HG03565 (cell line): ENCODE measurements at regions not wholly inside any gene's neighbourhood (a gene's known extent, or its start where the extent isn't known, plus 50 kb on each side); places are given as distances from the start of the nearest gene placed in this dataset.
A peak's percentile ranks its signal among the peaks of the same experiment; 100 is the strongest.
"Not testable (repeated sequence)": the region's sequence is repeated elsewhere in the genome, so short reads cannot be mapped to it uniquely, and the experiment has no call there.

ENCODE experiments used
- ATAC-seq: cut with Tn5 transposase; IDR thresholded peaks from one replicate; pipeline ENCODE4 v1.9.1; 2021; ENCODE audit warnings: mild to moderate bottlenecking, moderate library complexity; ENCODE audit not compliant: unreplicated experiment

DNA sequence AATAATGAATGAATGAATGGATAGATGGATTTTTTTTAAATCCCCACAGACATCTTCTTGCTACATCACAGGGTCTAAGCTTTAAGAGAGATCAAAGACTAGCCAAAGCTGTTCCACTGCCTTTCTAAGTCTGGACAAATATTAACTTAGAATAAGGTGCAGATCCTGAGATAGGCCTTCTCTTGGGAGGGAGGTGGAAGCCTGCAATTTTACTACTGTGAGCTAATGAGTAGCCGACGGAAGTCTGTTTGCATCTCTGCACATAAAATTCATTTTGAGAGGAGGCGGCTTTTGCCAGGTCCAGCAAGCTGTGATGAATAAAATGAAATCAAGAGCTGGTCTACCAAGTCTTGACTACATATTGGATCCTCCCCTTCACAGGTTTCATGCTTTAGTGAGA, 484.9 kb downstream of the TMEM38B start:
- no peak for ATAC-seq

DNA sequence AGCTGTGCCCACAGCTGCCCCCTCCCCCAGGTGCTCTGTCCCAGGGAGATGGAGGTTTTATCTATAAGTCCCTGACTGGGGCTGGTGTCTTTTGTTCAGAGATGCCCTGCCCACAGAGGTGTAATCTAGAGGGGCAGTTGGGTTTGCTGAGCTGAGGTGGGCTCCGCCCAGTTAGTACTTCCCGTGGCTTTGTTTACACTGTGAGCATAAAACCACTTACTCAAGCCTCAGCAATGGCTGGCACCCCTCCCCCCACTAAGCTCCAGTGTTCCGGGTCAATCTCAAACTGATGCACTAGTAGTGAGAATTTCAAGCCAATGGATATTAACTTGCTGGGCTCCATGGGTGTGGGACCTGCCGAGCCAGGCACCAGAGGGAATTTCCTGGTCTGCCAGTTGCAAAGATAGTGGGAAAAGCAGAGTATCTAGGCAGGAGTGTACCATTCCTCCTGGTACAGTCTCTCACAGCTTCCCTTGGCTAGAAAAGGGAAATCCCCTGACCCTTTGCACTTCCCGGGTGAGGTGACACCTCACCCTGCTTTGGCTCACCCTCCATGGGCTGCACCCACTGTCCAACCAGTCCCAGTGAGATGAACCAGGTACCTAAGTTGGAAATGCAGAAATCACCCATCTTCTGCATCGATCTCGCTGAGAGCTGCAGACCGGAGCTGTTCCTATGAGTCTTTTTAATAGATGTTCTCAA, 509.6 kb downstream of the TMEM38B start:
- not testable (repeated sequence) for ATAC-seq

DNA sequence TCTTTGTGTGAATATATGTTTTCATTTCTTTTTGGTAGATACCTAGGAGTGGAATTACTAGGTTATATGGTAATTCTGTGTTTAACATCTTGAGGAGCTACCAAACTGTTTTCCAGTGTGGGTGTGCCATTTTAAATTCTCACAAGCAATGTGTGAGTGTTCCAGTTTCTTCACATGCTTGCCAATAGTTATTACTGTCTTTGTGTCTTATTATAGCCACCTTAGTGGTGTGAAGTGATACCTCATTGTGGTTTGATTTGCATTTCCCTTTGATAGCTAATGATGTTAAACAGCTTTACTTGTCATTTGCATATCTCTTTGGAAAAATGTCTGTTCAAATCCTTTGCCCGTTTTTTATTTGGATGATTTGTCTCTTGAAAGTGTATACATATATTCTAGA, 513.0 kb downstream of the TMEM38B start:
- no peak for ATAC-seq

DNA sequence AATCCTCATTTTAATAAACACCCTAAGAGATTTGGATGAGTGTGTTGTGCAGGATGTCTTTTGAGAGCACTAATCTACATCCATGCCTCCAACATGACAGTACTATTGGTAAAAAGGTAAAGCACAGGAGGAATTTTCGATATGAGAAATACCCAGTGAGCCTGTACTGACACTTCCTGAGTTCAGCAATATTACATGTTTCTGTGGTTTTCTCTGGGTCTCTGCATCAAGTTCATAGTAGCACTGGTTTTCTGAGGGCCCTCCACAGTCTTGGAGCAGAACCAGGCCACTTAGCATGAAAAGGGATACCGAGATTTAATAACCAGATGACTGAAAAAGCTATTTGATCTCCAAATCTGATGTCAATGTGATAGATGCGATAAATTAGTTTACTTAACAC, 524.1 kb downstream of the TMEM38B start:
- peak; percentile 50 for ATAC-seq

DNA sequence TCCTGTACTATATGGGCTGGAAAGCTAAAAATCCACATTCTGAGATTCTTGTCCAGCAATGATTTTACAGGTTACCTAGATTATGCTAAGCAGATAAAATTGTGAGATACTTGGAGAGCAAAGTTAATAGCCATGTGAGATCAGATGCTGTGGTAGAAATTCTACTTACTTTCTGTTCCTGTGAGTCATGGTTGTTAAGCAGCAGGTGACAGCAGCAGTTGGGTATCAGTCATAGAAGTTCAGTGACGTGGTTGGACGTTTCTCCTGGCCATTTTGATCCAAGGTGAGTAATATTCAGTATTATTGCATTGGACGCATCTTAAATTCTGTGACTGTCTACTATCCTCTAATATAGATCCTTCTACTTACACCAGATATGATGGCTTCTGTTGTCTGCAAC, 524.5 kb downstream of the TMEM38B start:
- ATAC-seq: peak; percentile 71

DNA sequence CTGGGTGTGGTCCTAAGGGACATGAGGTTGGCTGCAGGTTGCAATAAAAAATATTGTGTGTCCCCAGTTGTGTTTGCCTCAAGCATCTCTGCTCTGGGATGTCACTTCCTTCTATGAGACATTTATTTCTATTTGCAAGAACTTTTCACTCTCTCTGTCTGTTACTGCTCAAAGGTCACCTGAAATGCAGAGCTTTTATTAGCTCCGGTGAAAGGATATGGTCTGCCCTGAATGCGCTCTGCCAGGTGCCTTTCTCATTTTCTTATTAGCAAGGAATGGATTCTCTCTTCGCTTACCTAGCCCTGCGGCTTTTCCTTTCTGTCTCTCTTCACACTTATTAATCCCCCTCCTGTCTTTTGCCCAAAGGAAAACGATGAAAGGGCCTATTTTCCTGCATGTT, 526.1 kb downstream of the TMEM38B start:
- no peak for ATAC-seq

DNA sequence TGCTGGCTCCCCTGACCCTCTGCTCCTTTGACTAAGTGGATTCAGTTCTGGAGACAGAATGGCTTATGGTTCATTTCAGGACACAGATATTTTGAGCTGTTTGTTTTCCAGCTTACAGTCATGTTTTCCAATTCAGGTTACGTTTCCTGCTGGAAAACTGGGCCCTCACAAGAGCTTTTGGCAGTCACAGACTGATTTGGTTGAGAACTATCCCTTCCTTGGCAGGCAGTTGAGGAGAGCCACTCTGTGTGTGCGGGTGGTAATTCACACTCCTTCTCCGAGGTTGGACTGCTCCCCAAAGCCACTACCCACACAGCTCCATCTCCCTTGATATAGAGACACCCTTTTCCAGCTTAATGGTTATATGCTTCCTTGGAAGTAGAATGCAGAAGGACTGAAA, 534.5 kb downstream of the TMEM38B start:
- ATAC-seq: no peak

DNA sequence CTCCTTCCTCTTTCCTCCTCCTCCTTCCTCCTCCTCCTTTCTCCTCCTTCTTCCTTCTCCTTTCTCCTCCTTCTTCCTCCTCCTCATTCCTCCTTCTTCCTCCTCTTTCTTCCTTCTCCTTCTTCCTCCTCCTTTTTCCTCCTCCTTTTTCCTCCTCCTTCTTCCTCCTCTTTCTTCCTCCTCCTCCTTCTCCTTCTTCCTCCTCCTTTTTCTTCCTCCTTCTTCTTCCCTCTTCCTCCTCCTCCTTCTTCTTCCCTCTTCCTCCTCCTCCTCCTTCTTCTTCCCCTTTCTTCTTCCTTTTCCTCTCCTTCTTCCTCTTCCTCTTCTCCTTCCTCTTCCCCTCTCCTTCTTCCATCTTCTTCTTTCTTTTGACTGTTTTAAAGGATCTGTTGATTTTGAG, 538.8 kb downstream of the TMEM38B start:
- ATAC-seq: no peak

DNA sequence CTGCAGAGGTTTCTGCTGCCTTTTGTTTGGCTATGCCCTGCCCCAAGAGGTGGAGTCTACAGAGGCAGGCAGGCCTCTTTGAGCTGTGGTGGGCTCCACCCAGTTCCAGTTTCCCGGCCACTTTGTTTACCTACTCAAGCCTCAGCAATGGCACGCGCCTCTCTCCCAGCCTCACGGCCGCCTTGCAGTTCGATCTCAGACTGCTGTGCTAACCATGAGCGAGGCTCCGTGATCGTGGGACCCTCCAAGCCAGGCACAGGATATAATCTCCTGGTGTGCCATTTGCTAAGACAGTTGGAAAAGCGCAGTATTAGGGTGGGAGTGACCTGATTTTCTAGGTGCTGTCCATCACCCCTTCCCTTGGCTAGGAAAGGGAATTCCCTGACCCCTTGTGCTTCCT, 566.6 kb downstream of the TMEM38B start:
- not testable (repeated sequence) for ATAC-seq

DNA sequence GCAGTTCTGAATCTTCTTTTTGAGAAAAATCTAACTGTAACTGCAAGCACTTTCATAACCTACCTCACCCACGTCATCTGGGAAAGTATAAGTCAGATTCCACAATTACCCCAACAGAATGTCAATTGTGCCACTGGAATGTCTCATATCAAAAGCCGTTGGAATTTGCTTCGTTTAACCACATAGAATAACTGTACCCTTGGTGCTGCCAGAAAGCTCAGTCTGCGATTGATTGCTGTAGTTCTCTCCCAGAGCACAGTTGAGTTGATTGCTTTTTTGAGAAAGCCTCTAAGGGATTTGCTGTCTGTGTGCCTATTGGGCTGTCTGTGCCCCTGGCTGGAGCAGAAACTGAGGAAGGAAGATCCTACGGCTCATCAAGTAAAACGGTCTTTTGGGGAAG, 583.6 kb downstream of the TMEM38B start:
- no peak for ATAC-seq

DNA sequence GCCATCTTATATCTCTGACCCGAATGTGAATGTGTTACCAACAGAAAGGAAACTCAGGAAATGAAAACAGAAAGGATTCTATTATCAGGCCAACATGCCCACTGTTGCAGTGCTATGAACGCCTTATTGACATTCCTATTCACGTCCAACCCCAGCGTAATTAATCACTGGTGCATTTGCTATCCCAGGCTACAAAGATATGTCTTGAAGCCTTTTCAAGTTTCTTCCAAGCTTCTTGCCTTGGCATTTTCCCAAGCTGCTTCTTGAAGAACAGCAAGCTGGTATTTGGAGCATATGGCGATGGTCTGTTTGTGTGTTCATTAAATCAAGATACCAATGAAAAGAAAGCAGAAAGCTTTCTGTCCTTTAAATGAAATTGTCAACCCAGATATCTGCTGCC, 579.2 kb upstream of the ZNF462 start:
- ATAC-seq: no peak

DNA sequence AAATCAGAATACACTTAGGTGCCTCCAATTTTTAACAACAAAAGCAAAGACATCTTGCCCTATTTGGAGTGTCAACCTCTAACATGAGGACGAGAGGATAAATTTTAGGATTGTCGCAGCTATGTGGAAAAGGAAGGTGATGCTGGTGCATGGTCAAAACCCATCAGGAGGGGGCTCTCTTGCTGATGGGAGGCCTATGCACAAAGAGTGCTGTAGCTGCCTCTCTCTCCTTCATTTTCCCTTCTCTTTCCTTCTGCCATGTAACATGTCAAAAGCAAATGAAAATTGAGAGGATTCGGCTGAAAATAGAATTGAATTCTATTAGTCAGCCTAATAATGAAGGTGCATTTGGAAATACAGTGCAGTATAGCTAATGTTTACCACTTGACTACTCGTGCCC, 578.7 kb upstream of the ZNF462 start:
- no peak for ATAC-seq

DNA sequence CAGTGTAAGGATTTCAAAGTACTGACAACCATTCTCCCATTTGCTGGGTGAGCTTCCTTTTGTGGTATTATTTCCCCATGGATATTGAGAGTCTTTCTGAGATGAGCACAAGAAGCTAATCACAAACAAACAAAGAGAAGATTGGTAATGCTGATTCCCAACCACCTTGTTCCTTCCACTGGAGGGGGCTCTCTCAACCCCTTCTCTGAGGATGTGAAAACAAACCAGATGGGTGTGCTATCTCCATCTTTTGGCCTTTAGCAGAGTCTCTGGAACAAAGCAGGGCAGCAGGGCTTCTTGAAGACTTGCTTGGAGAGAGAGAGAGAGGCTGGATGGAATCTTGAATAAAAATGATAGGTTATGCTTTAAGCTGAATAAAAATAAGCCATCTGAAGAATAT, 576.7 kb upstream of the ZNF462 start:
- no peak for ATAC-seq

DNA sequence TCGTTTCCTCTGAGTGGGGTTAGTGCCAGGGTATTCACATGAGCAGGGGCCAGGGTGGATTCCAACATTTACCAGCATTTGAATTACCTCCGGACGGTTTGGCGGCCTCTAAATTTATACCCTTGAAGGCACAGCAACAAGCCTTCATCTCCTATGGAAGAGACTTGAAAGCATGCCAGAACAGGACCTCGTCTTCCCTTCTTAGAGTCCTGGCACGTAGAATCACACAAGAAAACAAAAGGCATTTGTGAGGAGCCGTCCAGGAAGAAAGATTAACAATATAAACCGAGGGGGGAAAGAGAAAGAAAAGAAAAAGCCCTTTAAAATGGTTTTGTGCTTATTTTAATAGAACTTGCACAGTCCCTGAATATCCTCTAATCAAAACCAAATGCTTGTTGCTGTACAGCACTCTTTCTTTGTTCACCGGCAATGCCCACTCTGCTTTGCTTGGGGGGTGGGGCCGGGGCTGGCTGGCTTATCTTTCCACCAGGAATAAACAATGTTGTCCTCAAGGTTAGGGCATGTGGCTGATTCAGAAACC, 575.8 kb upstream of the ZNF462 start:
- ATAC-seq: no peak

DNA sequence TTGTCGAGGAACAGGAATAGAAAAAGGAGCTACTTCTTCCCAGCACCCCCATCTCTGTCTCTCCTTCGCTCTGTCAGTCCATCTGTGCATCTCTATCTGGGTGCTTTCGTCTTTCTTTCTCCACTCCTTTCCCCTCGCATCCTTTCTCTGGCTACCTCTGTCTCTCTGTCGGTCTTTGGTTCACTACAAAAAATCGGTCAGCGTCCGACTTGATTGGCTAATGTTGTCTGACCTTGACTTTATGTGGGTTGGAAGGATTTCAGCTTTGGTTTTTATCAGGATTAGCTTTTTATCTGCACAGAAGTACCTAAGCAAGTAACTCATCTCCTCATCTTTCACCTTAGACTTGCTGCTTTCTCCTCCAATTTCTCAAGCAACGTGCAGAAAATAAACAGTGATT, 575.2 kb upstream of the ZNF462 start:
- no peak for ATAC-seq

DNA sequence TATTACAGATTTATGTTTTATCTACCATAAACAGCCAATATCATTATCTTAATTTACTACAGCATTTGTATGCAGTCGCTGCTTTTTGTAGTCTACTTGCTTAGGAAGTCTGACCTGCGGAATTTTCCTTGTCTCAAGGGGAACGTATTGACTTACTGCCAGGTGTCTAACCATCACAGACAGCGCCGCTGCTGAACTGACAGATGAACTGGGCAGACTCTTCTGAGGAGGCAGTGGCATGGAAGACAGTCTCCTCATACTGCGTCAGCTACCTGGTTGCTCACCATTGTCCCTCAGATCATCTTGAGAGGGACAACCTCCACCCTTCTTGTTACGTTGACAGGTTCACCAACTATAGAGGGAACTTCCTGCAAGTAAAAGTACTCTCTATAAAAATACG, 574.3 kb upstream of the ZNF462 start:
- no peak for ATAC-seq

DNA sequence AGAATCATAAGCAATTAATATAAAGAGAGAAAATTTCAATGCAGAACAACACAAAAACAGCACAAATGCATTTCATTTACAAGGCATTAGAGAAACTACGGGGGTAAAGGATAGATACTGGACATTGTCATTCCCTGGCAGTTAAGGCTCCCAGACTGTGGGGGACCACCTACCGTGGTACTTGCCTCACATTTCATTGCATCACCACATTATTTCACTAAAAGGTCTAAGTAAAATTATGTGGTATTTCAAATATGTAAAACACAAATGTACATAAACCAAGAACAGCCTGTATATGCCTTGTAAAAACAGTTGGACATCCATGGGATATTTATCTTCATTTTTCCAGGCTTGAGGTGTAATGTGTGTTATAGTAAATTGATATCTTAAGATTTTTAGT, 571.2 kb upstream of the ZNF462 start:
- ATAC-seq: no peak

DNA sequence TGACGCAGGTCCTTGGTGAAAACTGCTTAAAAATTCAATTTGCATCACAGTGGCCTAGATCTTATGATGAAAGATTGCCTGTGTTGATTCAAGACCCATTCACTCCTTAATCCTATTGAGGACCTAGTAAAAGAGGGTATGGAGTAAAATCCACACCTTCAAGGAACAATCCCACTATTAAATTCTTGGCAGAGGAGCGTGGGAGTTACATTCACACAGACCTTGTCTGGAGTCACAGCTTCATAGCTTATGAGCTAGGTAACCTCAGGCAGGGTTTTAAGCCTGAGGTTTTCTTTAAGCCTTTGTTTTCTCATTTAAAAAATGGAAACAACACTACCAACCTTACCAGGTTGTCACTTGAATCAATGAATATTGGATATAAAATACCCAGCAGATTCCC, 566.5 kb upstream of the ZNF462 start:
- no peak for ATAC-seq

DNA sequence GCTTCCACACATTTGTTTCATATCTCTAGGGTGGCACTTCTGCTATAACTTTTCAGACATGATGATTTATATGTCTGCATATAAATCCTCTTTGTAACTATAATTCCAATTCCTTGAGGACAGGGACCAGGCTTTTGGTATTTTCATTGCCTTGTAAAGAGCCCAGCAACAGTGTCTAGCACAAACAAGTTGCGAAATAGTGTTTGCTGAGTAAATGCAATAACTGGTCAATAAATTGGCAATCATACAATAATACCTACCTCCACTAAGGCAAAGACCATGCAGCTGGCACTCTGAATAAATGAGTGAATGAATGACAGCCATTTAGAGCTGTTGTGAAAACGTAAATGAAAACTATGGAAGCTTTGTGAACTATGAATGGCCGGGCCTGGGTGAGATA, 564.0 kb upstream of the ZNF462 start:
- ATAC-seq: no peak

DNA sequence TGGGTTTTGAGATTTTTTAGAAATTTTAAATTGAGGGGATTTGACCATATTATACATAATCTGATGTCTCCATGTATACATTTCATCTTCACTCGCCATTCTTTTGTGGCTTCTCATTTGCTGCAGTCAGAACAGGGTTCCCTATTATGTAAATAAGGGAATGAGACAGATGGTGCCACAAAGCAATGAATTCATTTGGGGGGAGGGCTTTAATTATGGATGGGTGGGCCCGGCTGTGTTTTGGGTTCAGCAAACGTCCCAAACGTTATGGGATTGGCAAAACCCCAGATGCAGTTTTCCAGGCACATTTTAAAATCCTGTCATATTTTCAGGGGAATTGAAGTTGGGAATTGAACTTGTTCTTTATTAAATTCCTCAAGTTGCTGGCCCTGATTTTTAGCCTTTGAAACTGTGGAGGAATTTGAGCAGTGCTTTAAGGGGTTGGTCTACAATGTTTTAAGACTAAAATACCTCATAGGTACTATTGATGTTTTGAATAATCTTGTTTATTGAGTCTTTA, 558.5 kb upstream of the ZNF462 start:
- ATAC-seq: no peak

DNA sequence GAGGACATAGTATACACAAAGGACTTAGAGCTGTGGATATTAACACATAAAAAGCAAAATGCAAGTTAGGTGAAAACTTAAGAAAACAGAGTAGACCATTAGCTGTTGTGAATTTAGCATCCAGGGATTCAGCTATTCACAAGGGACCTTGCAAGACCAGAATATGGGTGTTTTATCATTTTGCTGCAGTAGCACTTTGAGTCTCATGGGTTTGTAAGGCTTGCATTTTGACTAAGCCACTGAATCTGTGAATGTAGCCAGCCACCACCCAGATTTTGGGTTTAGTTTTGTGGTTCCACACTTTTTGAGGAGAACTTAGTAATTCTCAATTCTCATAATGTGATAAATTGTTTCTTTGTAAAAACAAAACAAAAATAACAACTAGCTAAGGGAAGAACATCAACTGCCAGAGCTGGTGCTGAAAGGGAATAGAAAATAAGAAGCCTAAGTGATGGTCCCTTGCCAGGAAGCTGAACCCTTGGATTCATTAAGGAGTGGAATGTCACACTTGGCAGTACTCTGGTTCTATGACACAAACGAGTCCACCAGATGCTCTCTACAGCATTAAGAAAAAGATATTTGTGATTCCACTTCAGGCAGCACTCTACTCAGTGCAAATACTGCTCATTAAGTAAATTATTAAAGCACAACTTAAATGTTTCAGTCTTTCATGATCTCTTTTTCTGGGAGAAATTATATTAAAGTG, 557.4 kb upstream of the ZNF462 start:
- ATAC-seq: no peak

DNA sequence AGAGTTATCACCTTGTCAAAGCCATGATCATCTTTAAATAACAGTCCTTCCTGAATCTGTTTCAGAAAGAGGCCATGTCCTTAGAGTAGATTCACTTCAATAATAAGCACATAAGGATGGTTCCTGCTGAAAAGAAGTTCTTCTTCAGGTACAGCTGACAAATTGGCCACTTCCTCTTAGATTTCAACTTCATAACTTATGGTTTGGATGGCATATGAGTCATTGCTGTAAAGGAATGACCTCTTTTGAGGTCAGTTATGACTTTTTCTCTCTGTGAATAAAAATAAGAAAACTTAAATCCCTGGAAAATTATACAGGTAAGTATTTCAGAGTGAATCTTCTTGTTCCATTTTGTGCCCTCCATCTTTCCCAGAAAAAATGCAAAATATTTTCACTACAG, 555.3 kb upstream of the ZNF462 start:
- no peak for ATAC-seq
